HG03039 (cell line): ENCODE measurements at regions not wholly inside any gene's neighbourhood (a gene's known extent, or its start where the extent isn't known, plus 50 kb on each side); places are given as distances from the start of the nearest gene placed in this dataset.
"Not testable (repeated sequence)": the region's sequence is repeated elsewhere in the genome, so short reads cannot be mapped to it uniquely, and the experiment has no call there.

ENCODE experiments used
- ATAC-seq: cut with Tn5 transposase; IDR thresholded peaks from one replicate; pipeline ENCODE4 v1.9.1; 2021; ENCODE audit warnings: mild to moderate bottlenecking, moderate library complexity; ENCODE audit not compliant: unreplicated experiment

GRCh38 chr5:106493910-106494309 lies 1176.8 kb downstream of the EFNA5 start:
- ATAC-seq: no peak

DNA sequence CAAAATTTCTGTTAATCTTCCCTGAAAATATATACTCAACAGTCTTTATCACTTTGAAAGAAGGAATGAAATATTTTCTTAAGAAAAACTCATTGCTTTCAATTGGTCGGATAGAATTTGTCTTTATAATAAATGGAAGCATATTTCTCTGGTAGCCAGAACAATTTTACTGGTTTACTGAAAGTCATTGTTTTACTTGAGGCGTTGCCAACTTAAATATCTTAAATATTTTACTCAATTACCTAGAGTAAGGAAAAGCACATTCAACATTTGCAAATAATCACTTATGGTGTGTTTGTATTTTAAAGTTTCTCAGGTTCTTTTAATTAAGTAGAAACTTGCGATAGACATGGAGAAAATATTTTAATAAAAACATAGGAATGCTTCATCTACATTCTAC lies 1181.7 kb downstream of the EFNA5 start:
- ATAC-seq: no peak

DNA sequence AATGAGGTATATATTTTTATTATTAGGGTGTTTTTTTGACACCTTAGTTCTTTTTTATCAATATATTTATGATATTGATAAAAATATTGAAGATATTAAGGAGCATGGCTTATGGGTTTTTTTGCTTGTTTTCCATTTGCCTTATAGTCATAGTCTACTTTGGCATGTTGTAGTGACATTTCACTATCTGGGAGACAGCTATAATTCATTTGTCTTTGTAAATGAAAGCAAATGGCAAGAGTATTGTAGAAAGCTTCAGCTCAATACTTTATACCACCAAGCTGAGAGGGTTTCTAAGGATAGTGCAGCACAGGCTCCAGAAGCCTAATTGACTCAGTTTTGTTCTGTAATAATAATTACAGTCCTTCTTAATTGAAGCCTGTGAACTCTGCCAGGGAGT lies 1182.3 kb downstream of the EFNA5 start:
- ATAC-seq: no peak

GRCh38 chr5:106481374-106481773 lies 1189.4 kb downstream of the EFNA5 start:
- ATAC-seq: no peak

DNA sequence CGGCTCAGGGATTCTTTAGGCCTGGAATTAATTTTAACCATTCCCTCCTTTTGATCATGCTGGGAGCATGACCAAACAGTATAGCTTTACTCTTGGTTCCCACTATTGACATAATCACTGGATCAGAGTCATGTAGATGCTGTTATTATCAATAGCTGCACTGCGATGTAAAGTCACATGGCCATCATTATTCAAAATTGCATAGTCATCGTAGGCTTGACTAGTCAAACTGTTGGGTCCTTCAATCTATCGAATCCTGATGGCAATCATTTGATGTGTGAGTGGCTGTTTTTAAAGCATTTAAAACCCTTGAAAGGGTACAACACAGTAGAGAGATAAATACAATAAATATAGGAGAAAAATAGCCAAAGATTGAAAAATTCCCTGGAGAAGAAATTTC lies 1194.1 kb downstream of the EFNA5 start:
- no peak for ATAC-seq

DNA sequence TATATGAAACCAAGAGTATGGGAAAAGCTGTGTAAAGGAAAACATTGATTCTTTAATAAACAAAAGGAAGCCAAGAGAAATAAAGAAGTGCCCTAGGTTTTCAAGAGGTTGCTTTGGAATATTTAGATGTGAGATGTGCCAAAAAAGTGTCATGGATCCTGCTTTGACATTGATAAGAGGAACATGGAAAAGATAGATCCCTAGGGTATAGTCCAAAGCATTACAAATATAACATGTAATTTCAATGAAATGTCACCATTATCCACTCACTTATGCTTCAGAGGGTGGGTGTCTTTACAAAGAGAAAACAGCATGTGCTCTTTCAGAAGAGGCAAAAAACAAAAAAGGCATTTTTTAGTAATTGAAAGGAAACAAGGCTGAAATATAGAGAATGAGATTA lies 1196.7 kb downstream of the EFNA5 start:
- ATAC-seq: no peak

GRCh38 chr5:106459541-106459940 lies 1211.2 kb downstream of the EFNA5 start:
- no peak for ATAC-seq

DNA sequence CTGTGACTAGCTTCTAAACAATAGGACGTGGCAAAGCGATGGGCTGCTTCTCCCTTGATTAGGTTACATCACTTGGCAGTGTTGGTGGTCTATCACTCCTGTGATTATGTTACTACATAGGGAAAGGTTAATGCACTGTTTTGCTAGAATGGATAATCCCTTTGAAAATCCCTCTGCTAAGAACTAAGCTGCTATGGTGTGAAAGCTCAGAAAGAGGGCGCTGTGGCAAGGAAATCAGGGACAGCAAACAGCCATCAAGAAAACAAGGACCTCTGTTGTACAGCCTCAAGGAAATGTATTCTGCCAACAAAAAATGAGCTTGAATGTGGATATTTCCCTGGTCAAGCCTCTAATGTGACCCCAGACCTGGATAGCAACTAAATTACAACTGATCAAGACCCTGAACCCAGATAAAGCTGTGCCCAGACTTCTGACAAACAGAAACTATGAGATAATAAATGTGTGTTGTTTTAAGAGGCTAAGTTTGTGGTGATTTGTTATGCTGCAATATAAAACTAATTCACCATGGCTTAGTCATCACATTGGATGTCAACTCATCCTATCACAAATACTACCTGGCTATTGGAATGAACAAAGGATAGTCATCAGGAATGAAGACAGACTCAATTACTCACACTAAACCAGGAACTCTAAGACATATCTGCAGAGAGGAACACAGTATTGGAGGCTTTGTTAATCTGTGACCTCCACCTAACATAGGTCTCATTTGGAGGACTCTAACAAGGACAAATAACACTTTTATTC lies 1215.9 kb downstream of the EFNA5 start:
- ATAC-seq: no peak

DNA sequence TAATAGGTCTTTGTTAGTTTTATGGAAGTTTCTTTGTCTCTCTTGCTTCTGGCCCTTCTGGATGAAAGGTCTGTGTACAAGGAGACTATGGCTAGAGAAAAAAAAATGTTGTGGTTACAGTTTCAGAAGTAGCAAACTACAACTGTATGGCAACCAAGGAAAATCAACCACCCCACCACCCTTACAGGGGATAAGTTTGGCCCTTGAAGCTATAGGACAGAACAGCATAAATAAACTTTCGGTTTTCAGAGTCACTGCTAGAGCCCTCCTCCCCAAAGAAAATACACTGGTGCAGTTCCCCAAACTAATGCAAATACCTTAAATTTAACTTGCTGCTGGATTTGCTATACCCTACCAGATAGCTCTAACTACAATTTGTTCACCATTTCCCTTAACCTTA lies 1216.7 kb downstream of the EFNA5 start:
- no peak for ATAC-seq

DNA sequence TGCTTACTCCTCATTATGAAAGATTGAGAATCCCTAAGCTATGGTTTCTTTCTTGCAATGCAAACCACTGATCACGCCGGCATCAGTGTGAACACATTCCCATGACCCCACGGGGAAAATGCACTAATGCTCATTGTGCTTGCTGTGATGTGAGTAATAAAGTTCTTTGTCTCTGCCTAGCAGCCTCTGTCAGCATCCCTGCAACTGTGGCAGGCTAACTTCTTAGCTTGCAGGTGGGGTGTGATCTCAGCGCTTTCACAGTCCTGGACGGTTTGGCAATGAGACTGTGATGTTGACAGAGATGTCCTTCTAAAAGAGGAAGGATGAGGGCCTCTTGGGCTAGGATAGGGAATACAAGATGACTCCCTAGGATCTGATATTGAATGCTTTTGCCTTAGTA lies 1218.7 kb downstream of the EFNA5 start:
- ATAC-seq: no peak

DNA sequence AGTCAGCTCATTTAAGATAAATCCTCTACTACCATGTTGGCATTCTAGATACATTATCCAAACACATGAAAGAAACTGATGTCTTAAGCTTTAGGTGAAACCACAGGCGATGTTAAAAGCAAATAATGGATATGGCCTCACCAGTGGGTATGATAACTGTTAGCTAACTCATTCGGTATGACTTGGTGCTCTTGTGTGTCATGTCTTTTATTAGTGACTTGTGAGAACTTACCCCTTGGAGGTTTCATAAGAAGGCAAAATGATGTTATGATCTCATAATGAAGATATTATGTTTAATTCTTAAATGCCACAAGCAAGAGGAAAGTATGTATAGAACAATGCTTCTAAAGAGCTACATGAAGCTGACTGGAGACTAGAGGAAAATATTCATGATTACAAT lies 1227.0 kb downstream of the EFNA5 start:
- no peak for ATAC-seq

GRCh38 chr5:106435185-106435584 lies 1235.6 kb downstream of the EFNA5 start:
- no peak for ATAC-seq

DNA sequence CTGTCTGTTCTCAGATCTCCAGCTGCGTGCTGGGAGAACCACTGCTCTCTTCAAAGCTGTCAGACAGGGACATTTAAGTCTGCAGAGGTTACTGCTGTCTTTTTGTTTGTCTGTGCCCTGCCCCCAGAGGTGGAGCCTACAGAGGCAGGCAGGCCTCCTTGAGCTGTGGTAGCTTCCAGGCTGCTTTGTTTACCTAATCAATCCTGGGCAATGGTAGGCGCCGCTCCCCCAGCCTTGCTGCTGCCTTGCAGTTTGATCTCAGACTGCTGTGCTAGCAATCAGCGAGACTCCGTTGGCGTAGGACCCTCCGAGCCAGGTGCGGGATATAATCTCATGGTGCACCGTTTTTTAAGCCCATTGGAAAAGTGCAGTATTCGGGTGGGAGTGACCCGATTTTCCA lies 1240.0 kb downstream of the EFNA5 start:
- ATAC-seq: not testable (repeated sequence)

DNA sequence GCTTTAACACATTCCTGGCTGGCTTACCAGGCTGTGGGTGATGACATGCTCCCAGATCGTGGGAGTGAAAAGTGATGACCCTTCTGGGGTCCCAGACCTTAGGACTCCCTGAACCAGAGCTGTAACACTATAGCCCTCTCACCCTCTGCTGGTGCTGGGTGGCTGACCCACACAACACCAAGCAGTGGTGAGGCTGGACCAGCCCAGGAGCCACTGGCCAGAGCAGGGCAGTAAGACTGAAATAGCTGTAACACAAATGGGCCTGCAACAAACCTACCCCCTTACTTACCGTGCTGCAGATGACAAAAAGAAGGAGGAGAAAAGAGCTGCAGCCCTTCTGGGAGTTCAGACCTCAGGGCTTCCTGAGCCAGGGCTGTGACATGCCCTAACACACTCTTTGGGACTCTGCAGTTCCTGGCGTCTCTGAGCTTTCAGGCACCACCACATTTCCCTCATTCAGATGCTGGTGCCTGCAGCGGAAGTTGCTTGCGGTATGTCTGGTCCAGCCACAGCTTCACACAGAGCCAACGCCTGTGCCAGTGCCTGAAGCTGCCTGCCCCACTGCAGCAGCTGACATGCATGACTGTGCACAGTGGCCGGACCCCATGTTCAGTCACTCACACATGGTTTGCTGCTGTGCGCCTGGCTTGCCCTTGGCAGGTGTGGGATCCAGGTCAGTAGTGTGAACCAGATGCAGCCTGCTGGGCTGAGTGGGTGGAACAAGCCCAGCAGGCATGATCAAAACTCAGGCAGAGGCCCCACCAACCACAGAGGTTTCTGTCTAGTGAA lies 1247.4 kb downstream of the EFNA5 start:
- no peak for ATAC-seq

DNA sequence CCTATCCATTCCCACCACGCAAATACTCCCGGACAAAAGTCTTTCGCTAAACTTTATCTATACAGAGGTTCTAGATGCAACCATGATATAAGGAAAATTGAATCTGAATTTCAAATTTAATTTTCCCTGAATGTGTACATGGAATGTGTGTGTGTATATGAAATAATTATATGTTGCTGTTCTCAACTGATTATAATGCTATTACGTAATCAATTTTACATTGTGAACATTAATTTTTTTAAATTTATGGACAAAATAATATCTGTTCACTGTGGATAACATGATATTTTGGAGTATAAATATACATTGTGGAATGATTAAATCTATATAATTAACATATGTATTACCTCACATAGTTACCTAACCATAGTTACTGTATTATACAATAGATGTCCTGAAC lies 1250.6 kb downstream of the EFNA5 start:
- ATAC-seq: no peak

GRCh38 chr5:106418196-106418595 lies 1252.5 kb downstream of the EFNA5 start:
- ATAC-seq: no peak

DNA sequence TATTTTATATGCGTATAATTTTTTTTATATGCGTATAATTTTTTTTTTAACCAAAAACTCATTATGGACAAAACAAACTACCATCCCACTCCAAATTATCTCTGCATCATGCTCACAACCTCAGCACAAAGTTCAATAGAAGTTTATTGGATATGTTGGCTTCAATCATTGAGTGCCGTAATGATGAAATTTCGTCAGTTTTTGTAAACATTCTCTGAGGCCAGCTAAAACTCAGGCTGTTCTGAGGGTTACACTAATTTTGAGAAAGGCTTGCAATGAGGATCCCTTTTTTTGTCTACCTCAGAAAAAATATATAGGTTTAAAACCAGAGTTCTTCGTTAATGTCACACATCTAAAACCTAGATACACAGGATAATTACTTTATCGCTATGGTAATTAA lies 1253.2 kb downstream of the EFNA5 start:
- no peak for ATAC-seq

DNA sequence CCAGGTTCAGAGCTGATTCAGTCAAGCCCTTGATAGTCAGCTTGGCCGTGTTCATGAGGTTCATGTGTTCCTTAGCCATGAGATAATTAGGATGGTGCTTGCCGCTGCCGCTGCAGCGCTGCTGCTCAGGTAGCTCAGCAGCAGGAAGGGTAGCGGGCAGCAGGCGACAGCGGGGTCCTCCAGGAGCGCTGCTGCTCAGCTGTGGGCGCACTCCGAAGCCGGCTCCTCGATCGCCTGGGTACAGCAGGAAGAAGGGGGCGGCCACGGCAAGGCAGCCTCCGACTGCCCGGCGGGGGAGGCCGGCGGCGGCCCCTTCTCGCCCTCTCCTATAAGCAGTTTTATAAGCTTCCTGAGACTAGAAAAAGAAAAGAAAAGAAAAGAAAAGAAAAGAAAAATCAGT lies 1253.6 kb downstream of the EFNA5 start:
- ATAC-seq: no peak

GRCh38 chr5:106415541-106415940 lies 1255.2 kb downstream of the EFNA5 start:
- ATAC-seq: no peak

- ATAC-seq: no peak
Observed at GRCh38 chr5:106414342-106414741, 1256.4 kb downstream of the EFNA5 start.

GRCh38 chr5:106412606-106413005 lies 1258.1 kb downstream of the EFNA5 start:
- ATAC-seq: no peak

- ATAC-seq: no peak
Observed at GRCh38 chr5:106408570-106408969, 1262.2 kb downstream of the EFNA5 start.
